Lower lobe of right lung (tissue), 2 donors: ENCODE measurements at regions not wholly inside any gene's neighbourhood (a gene's known extent, or its start where the extent isn't known, plus 50 kb on each side); places are given as distances from the start of the nearest gene placed in this dataset.

ENCODE experiments used
- ATAC-seq, 2 donors: fragments of 200-7000 bp; cut with Tn5 transposase; one replicate each; pipeline ENCODE4 v1.9.1; 2020 to 2022; ENCODE audit warnings: mild to moderate bottlenecking in 2 of 2, moderate library complexity in 2 of 2
- DNase-seq: peaks from one replicate; pipeline ENCODE4 v3.0.0-alpha.2; 2020
- H3K27ac ChIP-seq: fragments of 200-600 bp; one replicate; pipeline ENCODE4 v1.8.0; 2022
- H3K27me3 ChIP-seq: fragments of 200-600 bp; one replicate; pipeline ENCODE4 v1.8.0; 2022; ENCODE audit warnings: low read depth
- H3K36me3 ChIP-seq: fragments of 200-600 bp; one replicate; pipeline ENCODE4 v1.8.0; 2022; ENCODE audit warnings: mild to moderate bottlenecking
- H3K4me1 ChIP-seq: fragments of 200-600 bp; one replicate; pipeline ENCODE4 v1.8.0; 2022
- H3K4me3 ChIP-seq: fragments of 200-600 bp; one replicate; pipeline ENCODE4 v1.8.0; 2022; ENCODE audit warnings: mild to moderate bottlenecking
- H3K9me3 ChIP-seq: fragments of 200-600 bp; one replicate; pipeline ENCODE4 v1.8.0; 2022
- CTCF ChIP-seq: fragments of 200-600 bp; IDR thresholded peaks from one replicate; pipeline ENCODE4 v1.8.0; 2022; ENCODE audit warnings: antibody characterized with exemption, mild to moderate bottlenecking
- intact Hi-C: fragments of 100-400 bp; cut with DNase I; formaldehyde crosslinking; loops from one replicate; pipeline ENCODE4 v1.11.0; 2022
- donor health status: DM: no; HTN: yes; CAD: no; lungs with severe emphysema.

- ATAC-seq: no peak
- no peaks in the 10 kb centered on the region for H3K36me3 ChIP-seq
- intact Hi-C loops: no loop called here
- no peaks in the 10 kb centered on the region for H3K27me3 ChIP-seq
- no peak for DNase-seq
- TF ChIP-seq CTCF: no peak
- no peaks in the 10 kb centered on the region for H3K4me1 ChIP-seq
- H3K9me3 ChIP-seq: no peaks in the 10 kb centered on the region
- H3K27ac ChIP-seq: no peak overlapping the region
- H3K4me3 ChIP-seq: no peak overlapping the region
Measured at GRCh38 chr17:13143001-13143400, 125.2 kb upstream of the ELAC2 start.

GRCh38 chr17:13140750-13141149 lies 122.9 kb upstream of the ELAC2 start:
- Histone ChIP-seq H3K27ac (no peak overlapping the region), H3K4me1 (no peaks in the 10 kb centered on the region), H3K4me3 (no peak overlapping the region), H3K9me3 (no peaks in the 10 kb centered on the region), H3K27me3 (no peaks in the 10 kb centered on the region), H3K36me3 (no peaks in the 10 kb centered on the region)
- intact Hi-C loops: no loop called here
- no peak for TF ChIP-seq CTCF
- ATAC-seq (no peak), DNase-seq (no peak)

GRCh38 chr17:13135506-13135905 lies 117.7 kb upstream of the ELAC2 start:
- no peaks in the 10 kb centered on the region for H3K27me3 ChIP-seq
- DNase-seq (no peak), ATAC-seq (no peak)
- H3K9me3 ChIP-seq: no peaks in the 10 kb centered on the region
- no peak for TF ChIP-seq CTCF
- no peaks in the 10 kb centered on the region for H3K4me1 ChIP-seq
- H3K36me3 ChIP-seq: no peaks in the 10 kb centered on the region
- no peak overlapping the region for H3K27ac ChIP-seq
- no peak overlapping the region for H3K4me3 ChIP-seq
- intact Hi-C loops: no loop called here

- H3K9me3 ChIP-seq: no peaks in the 10 kb centered on the region
- H3K4me1 ChIP-seq: no peaks in the 10 kb centered on the region
- no peak for ATAC-seq
- no peak for TF ChIP-seq CTCF
- no peaks in the 10 kb centered on the region for H3K27me3 ChIP-seq
- H3K36me3 ChIP-seq: no peaks in the 10 kb centered on the region
- intact Hi-C loops: no loop called here
- H3K27ac ChIP-seq: no peak overlapping the region
- H3K4me3 ChIP-seq: no peak overlapping the region
- no peak for DNase-seq
Measured at GRCh38 chr17:13134076-13134475, 116.2 kb upstream of the ELAC2 start.

- Histone ChIP-seq H3K27me3 (no peaks in the 10 kb centered on the region), H3K9me3 (no peaks in the 10 kb centered on the region), H3K27ac (no peak overlapping the region), H3K4me3 (no peak overlapping the region), H3K36me3 (no peaks in the 10 kb centered on the region), H3K4me1 (no peaks in the 10 kb centered on the region)
- intact Hi-C loops: no loop called here
- no peak for ATAC-seq
- no peak for DNase-seq
- TF ChIP-seq CTCF: no peak
Measured at GRCh38 chr17:13131225-13131624, 113.4 kb upstream of the ELAC2 start.

GRCh38 chr17:13129356-13129755 lies 111.5 kb upstream of the ELAC2 start:
- TF ChIP-seq CTCF: no peak
- intact Hi-C loops: no loop called here
- DNase-seq: no peak
- ATAC-seq: no peak
- Histone ChIP-seq H3K27ac (no peak overlapping the region), H3K27me3 (no peaks in the 10 kb centered on the region), H3K36me3 (no peaks in the 10 kb centered on the region), H3K9me3 (no peaks in the 10 kb centered on the region), H3K4me3 (no peak overlapping the region), H3K4me1 (no peaks in the 10 kb centered on the region)
